GM12874 (cell line): ENCODE measurements at regions not wholly inside any gene's neighbourhood (a gene's known extent, or its start where the extent isn't known, plus 50 kb on each side); places are given as distances from the start of the nearest gene placed in this dataset.

Experiments
- CTCF ChIP-seq: IDR thresholded peaks from 2 replicates; pipeline ENCODE4 v1.5.1; 2011; ENCODE audit warnings: low read depth, mild to moderate bottlenecking, control low read depth, low read length, moderate library complexity; ENCODE audit not compliant: insufficient read depth

DNA sequence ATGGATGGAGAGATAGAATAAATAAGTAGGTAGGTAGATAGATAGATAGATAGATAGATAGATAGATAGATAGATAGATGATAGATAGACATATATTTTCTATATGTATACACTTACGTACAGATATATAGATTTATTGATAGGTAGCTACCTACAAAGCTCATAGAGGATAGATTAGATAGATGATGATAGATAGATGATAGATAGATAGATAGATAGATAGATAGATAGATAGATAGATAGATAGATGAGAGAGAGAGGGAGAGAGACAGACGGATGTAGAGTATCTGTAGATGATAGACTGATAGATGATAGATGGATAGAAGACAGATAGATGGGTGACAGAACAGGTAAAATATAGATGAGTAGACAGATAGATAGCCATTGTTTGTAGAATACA is 191.3 kb upstream of the PFKP start:
- no peak for TF ChIP-seq CTCF

DNA sequence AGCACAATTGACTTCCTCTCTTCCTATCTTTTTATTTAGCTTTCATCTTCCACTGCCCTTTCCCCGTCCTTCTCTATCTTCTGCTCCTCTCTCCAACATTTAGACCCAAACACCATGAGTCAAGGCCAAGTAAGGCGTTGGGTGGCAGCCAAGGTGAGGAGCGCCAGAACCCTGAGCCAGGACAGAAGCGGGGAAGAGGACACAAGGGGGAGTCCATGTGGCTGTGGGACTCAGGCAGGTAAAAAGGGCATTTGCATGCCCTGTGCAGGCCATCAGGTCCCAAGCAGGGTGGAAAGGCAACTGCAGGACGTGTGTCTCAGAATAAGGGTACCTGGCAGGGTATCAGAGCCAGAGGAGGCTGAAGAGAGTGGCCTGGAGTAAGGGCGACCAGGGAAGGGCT is 192.4 kb upstream of the PFKP start:
- no peak for TF ChIP-seq CTCF

GRCh38 chr10:2873769-2874168 is 193.6 kb upstream of the PFKP start:
- TF ChIP-seq CTCF, result no peak

- no peak for TF ChIP-seq CTCF
Measured at GRCh38 chr10:2871673-2872219, 195.6 kb upstream of the PFKP start.

GRCh38 chr10:2870654-2871053 is 196.7 kb upstream of the PFKP start:
- TF ChIP-seq CTCF, result no peak

DNA sequence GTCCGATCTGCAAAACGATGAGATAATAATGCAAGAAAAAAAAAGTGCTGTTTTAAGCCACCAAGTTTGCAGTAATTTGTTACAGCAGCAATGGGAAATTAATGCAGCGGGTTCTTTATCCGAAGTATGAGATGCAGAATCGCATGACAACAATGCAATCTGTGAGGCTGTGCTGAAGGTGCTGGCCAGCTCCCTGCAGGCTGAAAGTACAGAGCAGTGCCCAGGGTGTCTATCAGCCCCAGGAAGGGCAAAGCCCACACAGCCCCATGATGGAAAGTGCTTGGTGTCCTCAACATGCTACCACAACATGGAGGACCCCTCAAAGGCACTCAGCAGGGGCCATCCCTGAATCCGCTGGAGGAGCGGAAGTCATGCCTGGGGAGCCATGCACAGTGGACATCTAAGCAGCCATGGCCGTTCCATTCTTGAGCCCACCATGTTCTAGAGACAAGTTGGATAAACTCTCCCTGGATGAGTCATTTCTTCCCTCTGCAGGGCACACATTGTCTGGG is 199.5 kb upstream of the PFKP start:
- no peak for TF ChIP-seq CTCF

DNA sequence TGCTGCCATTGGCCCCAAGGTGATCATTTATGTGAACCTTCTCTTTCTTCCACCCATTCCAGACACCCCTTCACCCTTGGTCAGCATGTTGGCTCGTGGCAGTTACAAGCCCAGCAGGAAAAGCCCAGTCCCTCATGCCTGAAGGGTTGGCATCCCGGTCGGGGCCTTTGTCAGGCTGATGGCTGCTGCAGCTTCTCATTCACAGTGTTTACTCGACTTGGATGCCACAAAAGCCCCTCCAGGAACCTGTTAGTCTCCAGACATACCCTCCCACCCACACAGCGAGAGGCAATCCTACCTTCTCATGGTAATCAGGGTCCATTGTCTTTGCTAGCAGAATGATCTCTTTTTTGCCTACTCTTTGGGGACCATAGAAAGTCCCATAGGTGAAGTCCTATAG is 200.8 kb upstream of the PFKP start:
- no peak for TF ChIP-seq CTCF
